HG02678 (cell line): ENCODE measurements at regions not wholly inside any gene's neighbourhood (a gene's known extent, or its start where the extent isn't known, plus 50 kb on each side); places are given as distances from the start of the nearest gene placed in this dataset.
"Not testable (repeated sequence)": the region's sequence is repeated elsewhere in the genome, so short reads cannot be mapped to it uniquely, and the experiment has no call there.

Experiments
- ATAC-seq: cut with Tn5 transposase; IDR thresholded peaks from one replicate; pipeline ENCODE4 v1.9.1; 2021; ENCODE audit warnings: mild to moderate bottlenecking, moderate library complexity; ENCODE audit not compliant: unreplicated experiment

DNA sequence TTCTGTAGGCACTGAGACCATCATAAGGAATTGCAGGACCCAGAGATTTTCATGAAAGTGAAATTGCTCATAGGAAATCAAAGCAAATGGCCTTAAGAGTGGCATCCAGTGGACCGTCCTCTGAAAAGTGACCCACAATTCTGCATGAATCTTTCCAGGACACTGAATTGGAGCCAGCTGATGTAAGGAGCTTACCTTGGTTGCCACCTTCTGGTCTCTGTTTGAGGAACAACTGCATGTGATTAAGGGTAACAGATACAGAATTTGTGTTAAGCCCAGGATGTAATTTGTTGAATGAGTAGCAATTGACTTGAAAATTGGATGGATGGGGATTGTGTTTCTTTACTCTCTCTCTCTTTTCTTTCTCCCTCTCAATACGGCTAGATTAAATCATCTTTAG is 49.9 kb upstream of the GAS1 start:
- ATAC-seq, result no peak

DNA sequence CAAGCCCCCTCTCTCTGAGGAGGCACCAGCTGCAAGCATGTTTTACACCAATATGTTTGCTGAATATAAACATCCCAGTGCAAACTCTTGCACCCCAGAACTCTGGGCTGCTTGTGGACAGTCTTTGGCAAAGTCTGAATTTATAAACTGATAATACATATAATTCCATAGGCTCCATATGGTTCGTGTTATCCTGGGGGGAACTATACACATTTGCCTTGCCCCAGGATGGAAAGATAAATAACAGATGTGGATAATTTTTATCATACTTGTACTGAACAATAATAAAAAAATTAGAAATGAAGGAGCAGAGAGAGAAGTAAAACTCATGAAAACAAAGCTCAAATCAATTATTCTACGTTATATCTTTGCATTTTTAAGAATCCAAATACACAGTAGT is 50.6 kb upstream of the GAS1 start:
- no peak for ATAC-seq

DNA sequence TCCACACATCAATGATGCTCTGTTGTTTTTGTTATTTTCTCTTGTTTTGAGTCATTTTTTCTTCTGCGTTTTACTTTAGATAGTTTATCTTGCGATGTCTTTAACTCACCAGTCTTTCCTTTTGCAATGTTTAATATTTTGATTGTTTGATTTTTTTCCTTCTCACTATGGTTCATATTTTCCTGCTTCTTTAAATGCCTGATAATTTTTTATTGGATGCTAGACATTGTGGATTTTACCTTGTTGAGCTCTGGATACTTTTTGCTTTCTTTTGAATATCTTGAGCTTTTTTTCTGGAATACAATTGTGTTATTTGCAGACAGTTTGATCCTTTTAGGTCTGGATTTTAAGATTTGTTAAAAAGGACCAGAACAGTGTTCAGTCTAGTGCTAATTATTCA is 55.2 kb upstream of the GAS1 start:
- ATAC-seq, result no peak

DNA sequence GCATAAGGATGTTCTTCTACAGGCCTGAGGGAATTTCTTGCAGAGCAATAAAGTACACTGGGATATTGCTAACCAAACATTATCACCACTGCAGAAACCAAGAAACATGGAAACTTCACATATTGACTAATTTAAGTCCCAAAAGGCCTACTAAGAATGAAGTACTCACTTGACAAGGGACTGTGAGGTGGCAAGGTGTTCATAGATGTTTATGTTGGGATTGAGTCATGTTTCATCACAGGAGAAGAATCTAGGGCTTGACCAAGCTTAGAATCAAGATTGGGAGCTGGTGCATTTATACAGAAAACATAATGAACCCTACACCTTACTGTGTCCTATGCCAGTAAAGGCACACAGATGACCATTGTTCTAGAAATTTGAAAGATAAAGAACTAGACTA is 56.7 kb upstream of the GAS1 start:
- no peak for ATAC-seq

DNA sequence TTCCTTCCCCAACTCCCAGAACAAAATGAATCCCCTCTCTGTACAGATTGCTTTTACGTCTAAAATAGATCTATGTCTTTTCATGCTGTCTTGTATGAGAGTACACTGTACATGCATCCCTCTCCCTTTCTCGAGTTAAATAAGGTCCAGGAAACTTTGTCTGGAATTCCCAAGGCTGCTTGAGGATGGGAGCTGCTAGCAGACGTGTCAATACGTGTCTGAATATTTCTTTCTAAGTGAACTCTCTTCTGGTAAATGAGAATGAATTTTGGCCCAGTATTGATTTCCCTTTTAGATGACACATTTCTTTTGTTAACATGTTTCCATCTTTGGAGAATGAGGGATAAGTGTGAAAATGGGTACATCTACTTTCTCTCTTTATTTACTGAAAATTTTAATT is 59.6 kb upstream of the GAS1 start:
- no peak for ATAC-seq

DNA sequence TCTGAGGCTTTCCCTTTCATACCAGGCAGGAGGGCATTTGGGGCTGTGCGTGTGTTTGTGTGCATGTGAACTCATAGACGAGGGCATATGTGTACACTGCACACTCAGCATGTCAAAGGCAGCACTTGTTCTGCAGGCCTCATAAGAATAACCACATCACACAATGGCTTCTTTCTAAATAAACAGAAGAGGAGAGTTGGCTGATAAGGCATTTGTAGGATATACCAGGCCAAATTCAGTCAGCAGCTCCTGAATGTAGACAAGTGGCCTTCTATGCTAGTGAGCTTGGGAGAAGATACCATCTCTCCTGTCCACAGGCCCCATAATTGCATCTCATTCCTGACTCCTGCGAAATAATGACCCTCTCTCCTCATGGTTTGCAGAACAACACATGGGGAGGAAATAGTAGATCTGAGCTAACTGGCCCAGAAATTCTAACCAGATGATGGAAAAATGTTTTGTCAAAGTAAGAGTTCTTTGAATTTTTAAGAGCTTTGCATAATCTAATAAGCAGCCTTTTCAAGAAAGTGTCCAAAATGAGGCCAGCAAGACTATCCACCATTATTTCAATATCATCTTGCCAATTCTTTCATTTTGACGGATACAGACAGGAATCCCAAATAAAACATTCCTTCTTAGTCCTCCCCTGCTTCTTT is 60.5 kb upstream of the GAS1 start:
- no peak for ATAC-seq

DNA sequence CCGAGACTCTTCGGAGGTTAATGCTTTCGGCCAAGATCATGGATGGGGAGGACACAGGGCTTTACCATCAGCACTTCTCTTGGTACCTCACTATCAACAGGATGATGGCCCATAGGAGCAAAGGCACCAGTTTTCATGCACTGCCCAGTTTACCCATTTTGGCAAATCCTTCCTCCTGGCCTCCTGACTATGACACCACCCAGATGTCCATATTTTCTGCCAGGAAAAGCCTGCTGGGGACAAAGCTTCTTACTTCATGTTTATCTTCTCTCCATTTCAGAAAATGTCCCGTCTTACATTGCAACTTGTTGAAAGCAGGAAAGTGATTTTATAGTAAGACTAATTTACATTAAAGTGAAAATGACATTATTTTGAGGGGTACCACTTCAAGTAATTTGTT is 61.4 kb upstream of the GAS1 start:
- no peak for ATAC-seq

DNA sequence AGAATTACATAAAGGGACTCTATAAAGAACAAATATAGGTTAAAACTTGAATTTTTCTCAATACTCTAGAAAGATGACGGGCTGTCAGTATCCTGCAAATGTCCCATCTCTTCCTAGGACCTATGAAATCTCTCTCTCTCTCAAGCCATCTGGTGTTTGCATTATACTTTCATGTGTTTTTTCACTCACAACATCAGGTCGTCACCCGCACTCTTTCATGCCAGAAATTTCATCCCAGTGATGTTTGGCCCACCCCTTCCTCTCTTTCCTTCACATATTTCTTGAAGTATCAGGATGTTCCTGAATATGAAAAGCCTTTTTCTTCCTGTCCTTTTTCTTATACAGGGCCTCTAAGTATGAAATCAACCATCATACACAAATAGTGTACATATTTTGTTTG is 63.3 kb upstream of the GAS1 start:
- no peak for ATAC-seq

DNA sequence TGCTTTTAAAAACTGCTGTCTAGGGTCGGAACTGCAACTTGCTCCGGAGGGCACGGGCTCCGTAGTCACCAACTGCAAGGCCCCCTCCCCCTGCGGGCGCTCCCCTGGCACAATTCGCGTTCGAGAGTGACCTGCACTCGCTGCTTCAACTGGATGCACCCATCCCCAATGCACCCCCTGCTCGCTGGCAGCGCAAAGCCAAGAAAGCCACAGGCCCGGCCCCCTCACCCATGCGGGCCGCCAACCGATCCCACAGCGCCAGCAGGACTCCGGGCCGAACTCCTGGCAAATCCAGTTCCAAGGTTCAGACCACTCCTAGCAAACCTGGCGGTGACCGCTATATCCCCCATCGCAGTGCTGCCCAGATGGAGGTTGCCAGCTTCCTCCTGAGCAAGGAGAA is 64.2 kb upstream of the GAS1 start:
- ATAC-seq, result no peak

DNA sequence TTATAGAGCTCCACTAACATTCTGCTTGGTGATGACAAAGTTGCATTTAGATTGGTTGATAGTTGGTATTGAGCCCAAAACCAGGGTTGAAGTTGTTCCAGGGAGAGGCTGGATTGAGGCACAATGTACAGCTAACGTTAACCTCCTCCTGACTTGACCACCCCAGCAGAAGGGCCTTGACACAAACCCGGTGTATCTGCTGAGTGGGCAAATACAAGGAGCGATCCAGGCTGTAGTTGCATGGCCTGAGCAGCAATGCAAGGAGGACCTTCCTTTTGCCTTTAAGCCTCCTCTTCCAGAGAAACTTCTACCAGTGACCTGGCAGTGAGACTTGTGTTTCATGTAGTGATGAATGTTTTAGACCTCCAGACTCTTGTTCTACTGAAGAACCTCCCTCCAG is 66.2 kb upstream of the GAS1 start:
- ATAC-seq, result no peak

DNA sequence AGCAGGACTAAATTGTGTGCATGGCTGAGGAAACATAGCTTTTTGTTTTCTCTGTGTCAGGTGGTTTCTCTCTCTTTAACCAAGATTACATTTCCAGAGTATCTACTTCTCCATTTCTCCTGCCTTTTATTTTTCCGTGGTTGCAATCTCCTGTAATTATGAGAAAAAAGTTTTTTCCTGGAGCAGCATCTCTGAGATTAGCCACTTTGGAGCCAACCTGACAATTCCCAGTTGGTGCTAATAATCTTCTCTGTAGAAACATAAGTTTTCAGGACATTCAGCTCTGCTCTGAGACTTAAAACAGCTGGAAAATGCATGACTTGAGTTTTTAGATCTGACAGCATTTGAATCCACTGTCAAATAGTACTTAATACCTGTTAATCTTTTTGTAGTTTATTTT is 67.1 kb upstream of the GAS1 start:
- no peak for ATAC-seq

DNA sequence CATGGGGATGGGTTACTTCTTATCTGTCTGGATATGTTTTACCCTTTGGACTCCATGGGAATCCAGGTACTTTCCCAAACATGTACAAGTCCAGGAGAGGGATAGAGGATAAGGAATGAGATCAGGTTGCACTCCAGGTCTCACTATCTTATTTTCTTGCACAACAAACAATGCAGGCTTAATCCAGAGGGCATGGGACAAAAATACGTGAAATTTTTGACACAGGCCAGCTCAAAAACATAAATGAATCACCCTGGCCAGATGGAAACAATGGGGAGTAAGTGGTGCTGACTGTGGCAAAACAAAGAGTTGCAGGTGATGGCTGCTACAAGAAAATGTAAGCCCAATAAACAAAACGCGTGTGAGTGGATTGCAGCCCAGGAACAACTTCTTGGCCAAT is 69.4 kb upstream of the GAS1 start:
- ATAC-seq, result no peak

DNA sequence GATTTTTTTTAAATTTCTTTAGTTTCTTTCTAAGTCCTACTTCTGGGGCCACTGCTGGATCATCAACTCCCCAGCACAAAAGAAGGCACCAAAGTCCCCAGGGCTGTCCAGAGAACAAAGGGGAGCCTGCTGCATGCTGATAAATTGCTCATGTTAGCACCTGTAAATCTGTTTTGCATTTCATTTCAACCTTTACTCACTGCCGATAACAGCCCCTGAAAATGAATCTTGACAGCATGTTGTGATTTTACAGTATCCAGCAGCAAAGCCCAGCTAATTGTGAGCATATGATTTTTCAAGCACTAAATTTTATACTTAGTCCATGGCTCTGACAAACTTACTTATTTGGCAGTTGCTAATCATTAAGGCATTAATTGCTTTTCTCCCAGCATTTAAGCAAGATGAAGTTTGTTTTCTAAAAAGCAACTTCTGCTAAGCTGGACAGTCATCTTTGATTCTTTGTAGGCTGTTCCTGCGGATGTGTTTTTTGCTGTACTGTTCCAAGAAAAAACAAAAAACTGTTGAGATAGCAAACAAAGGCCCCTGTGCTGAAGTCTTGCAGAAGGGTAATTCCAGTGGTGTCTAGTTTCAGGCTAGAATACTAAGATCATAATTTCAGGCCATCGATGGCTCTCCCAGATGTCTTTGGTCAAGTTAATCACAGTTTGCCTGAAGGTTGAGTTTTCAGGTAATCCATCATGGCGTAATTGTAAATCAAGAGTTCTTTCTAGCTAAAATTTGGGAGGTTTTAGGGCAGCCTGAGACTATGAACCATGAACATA is 73.1 kb upstream of the GAS1 start:
- no peak for ATAC-seq

DNA sequence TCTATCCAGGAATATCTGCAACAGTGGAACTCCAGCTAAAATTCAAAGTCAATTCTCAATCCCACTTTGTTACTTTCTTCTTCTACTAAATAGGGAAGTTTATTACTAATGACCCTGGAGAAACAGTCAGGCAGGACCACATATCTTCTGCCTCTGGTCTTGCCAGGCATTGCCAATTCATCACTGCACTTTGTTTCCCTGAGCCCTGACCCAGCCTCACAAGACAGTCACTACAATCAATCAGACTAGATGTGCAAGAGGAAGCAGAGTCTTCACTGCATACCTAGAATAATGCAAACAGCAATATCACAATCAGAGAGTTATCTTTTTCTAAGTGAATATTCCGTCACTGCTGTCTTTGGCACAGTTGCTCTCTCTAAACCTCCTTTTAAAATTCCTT is 74.9 kb upstream of the GAS1 start:
- ATAC-seq, result no peak

DNA sequence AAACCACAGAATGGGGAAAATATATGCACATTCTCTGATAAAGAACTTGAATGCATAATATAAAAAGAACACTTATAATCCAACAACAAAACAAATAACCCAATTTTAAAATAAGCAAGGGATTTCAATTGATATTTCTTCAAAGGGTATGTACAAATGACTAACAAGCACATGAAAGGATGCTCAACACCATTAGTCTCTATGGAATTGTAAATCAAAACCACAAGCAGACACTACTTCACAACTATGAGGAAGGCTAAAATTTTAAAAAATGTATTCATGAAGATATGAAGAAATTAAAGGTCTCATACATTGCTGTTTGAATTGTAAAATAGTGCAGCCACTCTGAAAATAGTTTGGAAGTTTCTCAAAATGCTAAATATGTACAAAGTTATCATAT is 78.9 kb upstream of the GAS1 start:
- ATAC-seq, result no peak

DNA sequence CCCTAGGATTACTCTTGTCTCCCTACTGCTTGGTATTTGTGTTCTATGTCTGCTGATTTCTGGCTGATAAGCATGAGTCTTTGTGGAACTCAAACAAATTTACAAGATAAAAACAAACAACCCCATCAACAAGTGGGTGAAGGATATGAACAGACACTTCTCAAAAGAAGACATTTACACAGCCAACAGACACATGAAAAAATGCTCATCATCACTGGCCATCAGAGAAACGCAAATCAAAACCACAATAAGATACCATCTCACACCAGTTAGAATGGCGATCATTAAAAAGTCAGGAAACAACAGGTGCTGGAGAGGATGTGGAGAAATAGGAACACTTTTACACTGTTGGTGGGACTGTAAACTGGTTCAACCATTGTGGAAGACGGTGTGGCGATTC is 81.5 kb upstream of the GAS1 start:
- not testable (repeated sequence) for ATAC-seq

DNA sequence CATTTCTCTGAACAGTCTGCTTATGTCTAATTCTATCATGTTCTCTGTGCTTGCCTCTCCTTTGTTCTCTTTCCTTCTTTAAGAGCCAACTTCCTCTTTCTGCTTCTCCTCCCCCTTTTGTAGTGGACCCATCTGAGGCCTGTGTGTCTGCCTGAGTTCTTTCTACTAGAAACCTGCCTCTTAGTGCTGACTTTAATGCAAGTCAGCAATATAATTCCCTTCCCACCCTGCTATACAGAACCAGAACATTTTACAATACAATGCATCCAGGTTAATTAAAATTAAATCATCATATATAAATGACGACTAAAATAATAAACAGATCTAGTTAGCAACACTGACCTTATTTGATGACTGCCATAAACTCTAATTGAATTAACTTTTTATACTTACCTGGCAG is 82.6 kb upstream of the GAS1 start:
- no peak for ATAC-seq

DNA sequence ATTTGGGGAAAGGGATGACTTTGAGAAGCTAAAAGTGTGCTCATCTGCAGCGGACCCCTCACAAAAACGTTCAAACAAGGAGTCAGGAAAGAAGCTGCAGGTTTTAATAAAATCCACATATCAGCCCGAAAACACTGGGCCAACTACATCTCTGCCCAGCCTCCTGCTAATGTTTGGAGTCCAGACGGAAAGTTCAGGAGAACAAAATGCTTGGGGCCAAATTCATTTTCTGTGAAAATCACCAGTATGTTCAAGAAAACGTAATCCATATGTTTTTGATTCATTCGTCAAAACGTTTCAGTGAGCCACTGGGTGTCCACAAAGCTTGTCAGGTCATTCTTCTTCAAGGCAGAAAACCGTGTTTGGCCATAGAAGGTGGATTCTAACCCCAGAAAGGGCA is 87.5 kb upstream of the GAS1 start:
- ATAC-seq, result no peak

DNA sequence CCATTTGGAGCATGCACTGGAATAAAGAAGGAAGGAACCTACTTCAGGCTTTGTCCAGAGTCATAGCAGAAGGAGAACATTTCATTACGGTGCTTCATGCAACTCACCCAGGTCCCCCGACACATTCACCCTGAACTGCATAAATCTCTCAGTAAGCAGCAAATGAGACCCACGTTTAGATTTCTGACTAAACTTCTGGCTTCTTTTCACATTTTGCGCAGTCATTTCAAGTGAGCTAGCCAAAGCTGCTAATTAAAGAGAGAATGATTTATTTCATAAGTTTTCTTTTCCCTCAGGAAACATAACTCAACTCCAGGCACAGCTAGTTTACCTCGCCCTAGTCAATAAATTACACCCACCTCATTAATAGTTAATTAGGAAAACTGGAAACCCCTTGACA is 88.6 kb upstream of the GAS1 start:
- no peak for ATAC-seq

DNA sequence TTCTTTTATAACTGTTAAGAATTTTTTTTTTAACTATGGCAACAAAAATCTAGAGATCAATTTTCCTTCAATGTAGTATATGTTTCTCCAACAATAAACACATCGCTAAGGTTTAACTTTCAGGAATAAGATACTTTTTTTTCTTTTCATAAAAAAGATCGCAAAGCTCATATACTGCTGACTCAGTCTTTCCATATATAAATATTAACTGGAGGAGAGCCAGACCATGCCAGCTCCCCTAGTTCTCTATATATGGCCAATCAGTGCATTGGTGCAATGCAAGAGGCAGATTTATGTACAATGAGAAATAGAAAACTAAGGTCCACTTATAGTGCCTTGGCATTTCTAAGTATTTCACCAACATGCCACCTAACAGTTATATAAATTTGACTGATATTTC is 89.2 kb upstream of the GAS1 start:
- ATAC-seq, result no peak

DNA sequence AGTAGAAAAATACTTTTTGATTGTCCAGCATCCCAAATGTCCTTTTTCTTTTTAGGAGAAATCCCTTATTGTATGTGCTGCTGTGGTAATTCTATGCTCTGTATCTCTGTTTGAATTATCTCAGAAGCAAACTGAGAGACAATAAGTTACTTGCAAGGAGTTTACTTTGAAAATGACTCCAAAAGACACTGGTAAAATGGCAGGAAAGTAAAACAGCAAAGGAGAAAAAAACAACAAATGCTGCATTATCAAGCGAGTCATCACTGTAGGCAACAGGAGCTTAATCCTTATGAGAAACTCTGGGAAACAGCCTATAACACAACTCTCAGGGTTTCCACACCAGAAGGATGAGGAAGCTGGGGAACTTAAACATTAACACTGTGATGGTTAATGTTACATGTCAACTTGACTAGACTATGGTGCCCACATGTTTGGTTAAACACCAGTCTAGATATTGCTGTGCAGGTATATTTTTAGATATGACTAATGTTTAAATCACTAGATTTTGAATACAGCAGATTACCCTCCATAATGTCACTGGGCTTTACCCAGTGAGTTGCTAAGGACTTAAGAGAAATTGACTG is 92.6 kb upstream of the GAS1 start:
- ATAC-seq, result no peak

DNA sequence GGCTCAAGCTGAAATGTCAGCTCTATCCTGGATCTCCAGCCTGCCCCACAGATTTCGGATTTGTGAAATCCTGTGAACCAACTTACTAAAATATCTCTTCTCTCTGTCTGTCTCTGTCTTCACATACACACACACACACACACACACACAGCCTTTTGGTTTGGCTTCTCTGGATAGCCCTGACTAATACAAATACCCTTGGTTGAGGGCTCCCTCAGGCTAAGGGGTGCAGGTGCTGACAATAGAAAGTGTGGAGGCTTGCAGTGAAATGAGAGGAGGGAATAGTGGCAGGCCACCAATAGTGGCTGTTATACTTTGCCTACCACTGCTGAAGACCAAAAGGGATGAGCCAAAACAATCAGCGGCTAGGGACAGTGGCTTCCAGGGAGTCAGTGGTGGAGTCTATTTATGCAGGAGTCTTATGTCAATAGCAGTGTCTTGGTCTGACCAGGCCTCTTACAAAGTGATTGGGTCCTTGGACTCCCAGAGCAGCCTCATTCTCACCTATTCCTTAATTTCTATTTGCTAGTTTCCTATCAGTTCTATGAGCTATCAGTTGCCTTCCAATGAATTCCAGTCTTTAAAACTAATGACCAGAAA is 93.2 kb upstream of the GAS1 start:
- ATAC-seq, result no peak
